Nephron progenitor cell (in vitro differentiated cells): ENCODE measurements at regions not wholly inside any gene's neighbourhood (a gene's known extent, or its start where the extent isn't known, plus 50 kb on each side); places are given as distances from the start of the nearest gene placed in this dataset.

Source experiments
- DNase-seq: peaks from one replicate; pipeline ENCODE4 v3.0.0; 2021
- H3K27ac Mint-ChIP-seq: 2 replicates; pipeline ENCODE4 v1.8.0; 2021; ENCODE audit warnings: mild to moderate bottlenecking, moderate library complexity, mixed read lengths
- H3K27me3 Mint-ChIP-seq: 2 replicates; pipeline ENCODE4 v1.8.0; 2021; ENCODE audit warnings: mild to moderate bottlenecking, low read depth, mixed read lengths; ENCODE audit not compliant: poor library complexity
- H3K36me3 Mint-ChIP-seq: 2 replicates; pipeline ENCODE4 v1.8.0; 2021; ENCODE audit warnings: low read depth, mixed read lengths
- H3K4me1 Mint-ChIP-seq: 2 replicates; pipeline ENCODE4 v1.8.0; 2021; ENCODE audit warnings: mixed read lengths
- H3K4me3 Mint-ChIP-seq: 2 replicates; pipeline ENCODE4 v1.8.0; 2021; ENCODE audit warnings: mild to moderate bottlenecking, moderate library complexity, mixed read lengths
- H3K9me3 Mint-ChIP-seq: 2 replicates; pipeline ENCODE4 v1.8.0; 2021; ENCODE audit warnings: mild to moderate bottlenecking, moderate library complexity, mixed read lengths
- TF ChIP-seq, protein P1 (sequence below): fragments of 200-600 bp; sonication (generic); IDR thresholded peaks from 2 replicates; pipeline ENCODE4 v1.5.0; 2021; ENCODE audit warnings: antibody characterized with exemption

DNA sequence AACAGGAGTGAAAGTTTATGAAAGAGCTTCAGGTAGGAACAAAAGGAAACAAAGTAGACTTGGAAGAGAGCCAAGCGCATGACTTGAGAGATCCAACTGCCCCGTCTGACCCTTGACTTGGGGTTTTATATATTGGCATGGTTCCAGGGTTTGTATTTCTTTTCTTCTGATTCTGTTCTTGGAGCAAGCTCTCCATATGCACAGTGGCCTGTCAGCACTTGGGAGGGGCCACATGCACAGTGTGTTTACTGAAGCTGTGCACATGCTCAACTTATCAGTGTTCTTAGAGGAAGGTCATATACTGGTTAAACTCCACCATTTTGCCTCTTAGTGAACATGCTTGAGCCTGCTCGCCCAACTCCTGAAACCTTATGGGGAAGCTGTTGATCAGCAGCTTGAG, 953.7 kb downstream of the TFAP2A start:
- no peak for DNase-seq
- H3K4me3 Mint-ChIP-seq: no peak overlapping the region
- H3K9me3 Mint-ChIP-seq: peaks cover 6% of the 10 kb centered on the region
- no peaks in the 10 kb centered on the region for H3K36me3 Mint-ChIP-seq
- peaks cover 3% of the 10 kb centered on the region for H3K27me3 Mint-ChIP-seq
- TF ChIP-seq, protein P1, sequence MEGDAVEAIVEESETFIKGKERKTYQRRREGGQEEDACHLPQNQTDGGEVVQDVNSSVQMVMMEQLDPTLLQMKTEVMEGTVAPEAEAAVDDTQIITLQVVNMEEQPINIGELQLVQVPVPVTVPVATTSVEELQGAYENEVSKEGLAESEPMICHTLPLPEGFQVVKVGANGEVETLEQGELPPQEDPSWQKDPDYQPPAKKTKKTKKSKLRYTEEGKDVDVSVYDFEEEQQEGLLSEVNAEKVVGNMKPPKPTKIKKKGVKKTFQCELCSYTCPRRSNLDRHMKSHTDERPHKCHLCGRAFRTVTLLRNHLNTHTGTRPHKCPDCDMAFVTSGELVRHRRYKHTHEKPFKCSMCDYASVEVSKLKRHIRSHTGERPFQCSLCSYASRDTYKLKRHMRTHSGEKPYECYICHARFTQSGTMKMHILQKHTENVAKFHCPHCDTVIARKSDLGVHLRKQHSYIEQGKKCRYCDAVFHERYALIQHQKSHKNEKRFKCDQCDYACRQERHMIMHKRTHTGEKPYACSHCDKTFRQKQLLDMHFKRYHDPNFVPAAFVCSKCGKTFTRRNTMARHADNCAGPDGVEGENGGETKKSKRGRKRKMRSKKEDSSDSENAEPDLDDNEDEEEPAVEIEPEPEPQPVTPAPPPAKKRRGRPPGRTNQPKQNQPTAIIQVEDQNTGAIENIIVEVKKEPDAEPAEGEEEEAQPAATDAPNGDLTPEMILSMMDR: no peak
- H3K4me1 Mint-ChIP-seq: peaks cover 9% of the 10 kb centered on the region
- H3K27ac Mint-ChIP-seq: no peak overlapping the region

DNA sequence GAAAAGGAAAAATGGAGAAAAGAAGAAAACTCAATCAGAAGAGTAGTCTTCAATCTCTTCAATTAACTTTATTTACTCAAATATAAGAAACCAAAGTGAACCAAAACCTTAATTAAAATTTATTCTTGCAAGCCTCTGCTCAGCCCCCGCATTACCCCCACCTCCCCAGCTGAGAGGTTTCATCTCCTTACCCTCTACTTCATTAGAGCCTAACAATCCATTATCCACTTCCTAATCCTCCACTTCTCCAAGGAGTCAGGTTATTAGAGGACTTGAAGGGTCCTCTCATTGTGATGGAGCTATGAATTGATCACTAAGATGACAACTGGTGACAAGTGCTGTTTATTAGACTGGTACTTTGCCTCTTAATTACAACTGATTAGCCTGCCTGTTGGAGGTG, 956.5 kb downstream of the TFAP2A start:
- no peak for DNase-seq
- TF ChIP-seq, protein P1: no peak
- H3K36me3 Mint-ChIP-seq: no peaks in the 10 kb centered on the region
- no peak overlapping the region for H3K27ac Mint-ChIP-seq
- H3K4me3 Mint-ChIP-seq: no peak overlapping the region
- peaks cover under 1% of the 10 kb centered on the region for H3K27me3 Mint-ChIP-seq
- peaks cover 17% of the 10 kb centered on the region for H3K4me1 Mint-ChIP-seq
- H3K9me3 Mint-ChIP-seq: peaks cover 6% of the 10 kb centered on the region

DNA sequence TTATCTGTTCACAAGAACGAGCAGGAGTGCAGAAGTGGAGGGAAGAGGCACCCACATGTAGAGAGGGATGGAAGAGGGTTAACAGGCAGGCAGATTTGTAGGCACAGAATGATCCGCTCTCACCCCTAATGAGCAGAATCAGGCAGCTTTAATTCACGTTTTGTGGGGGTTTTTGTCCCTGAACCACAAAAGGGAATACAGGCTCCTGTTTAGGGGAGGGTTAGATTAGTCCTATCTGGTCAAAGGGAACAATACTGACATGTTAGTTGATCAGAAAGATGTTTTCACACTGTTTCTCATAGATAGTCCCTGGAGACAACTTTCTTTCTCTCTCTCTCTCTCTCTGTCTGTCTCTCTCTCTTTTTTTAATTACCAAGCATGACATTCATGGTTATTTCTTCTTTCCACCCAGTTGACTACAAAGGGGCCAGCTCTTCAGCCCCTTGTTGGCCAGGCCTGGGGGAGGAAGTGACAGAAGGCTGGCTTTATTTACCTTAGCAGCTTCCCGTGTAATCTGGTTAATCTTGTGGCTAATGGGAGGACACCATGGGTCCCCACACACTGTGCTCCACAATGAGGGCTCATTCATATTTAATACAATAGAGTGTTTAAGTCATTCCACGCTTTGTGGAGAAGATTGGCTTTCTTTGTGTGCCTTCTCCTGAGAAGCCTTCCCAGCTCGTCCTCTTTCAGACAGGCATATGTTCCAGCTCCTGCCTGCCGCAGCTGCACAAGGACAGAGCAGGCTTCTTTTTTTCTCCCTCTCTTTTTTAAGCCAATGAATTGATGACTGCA, 958.8 kb downstream of the TFAP2A start:
- Mint-ChIP-seq H3K9me3 (peaks cover 2% of the 10 kb centered on the region), H3K27ac (peak overlapping the region; percentile 77), H3K27me3 (no peaks in the 10 kb centered on the region), H3K4me1 (peaks cover 17% of the 10 kb centered on the region), H3K36me3 (no peaks in the 10 kb centered on the region), H3K4me3 (peak overlapping the region; percentile 48)
- peak; percentile 3 for DNase-seq
- TF ChIP-seq, protein P1: no peak

DNA sequence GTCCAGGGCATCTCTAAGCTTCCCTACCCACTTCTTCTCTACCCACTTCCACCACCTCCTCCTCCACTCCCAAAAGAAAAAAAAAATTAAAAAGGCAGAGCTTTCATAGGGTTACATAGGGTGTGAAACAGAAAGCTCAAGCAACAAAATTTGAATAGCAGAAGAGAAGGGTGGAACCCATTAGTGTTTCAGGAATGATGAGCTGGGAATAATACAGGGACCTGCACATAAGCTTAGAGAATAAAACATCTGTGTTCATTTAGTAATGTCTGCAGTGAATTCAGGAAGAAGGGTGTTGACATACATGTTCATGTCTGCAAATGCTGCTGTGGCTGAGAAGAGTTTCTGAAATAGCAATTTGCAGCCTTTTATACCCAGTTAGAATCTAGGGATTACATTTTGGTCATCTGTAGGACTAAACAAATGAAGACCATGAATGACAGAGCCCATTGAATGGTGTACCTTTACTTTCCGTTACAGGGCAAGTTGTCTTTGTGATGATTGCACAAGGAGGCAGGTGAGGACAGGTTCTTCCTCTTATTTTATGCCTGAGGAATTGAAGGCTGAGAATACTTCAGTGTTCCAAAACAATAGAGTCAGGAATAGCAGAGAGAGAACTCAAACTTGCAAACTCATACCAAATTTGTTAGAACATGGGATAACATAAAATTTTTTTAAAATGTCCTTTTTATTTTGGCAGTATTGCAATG, 975.1 kb downstream of the TFAP2A start:
- Mint-ChIP-seq H3K4me1 (no peaks in the 10 kb centered on the region), H3K9me3 (peaks cover 25% of the 10 kb centered on the region), H3K27me3 (peaks cover 7% of the 10 kb centered on the region), H3K27ac (no peak overlapping the region), H3K36me3 (peaks cover 6% of the 10 kb centered on the region), H3K4me3 (no peak overlapping the region)
- TF ChIP-seq, protein P1: no peak
- DNase-seq: no peak

DNA sequence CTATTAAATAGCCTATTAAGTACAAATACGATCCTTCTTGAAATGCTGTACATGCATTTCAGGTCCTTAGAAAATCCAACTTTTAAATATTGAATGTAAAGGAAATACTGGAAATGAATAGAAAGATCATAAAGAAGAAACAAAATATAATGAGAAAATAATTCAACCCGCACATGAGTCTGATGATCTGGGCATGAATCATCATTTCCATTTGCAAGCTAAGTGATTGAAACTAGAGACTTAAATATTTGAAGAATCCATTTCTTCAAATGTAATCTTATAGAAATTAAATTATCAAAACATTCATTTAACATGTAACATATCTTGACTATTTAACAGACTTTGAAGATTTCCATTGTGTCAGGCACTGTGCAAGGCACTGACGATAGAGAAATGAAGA, 977.0 kb downstream of the TFAP2A start:
- TF ChIP-seq, protein P1: no peak
- no peak overlapping the region for H3K27ac Mint-ChIP-seq
- peaks cover 7% of the 10 kb centered on the region for H3K27me3 Mint-ChIP-seq
- no peak for DNase-seq
- H3K36me3 Mint-ChIP-seq: no peaks in the 10 kb centered on the region
- no peaks in the 10 kb centered on the region for H3K4me1 Mint-ChIP-seq
- H3K4me3 Mint-ChIP-seq: no peak overlapping the region
- peaks cover 10% of the 10 kb centered on the region for H3K9me3 Mint-ChIP-seq
